Naive thymus-derived CD4-positive, alpha-beta T cell (primary cell): ENCODE measurements at regions not wholly inside any gene's neighbourhood (a gene's known extent, or its start where the extent isn't known, plus 50 kb on each side); places are given as distances from the start of the nearest gene placed in this dataset.
A peak's percentile ranks its signal among the peaks of the same experiment; 100 is the strongest.

Experiments used
- ATAC-seq: fragments of 150-1000 bp; cut with Tn5 transposase; 2 replicates; pipeline ENCODE4 v1.10.0; 2021; ENCODE audit warnings: mild to moderate bottlenecking, moderate library complexity
- CTCF ChIA-PET: fragments of 350-600 bp; sonication (Branson Sonifier 250); formaldehyde crosslinking; loops from one replicate; lab custom pipeline; 2021; ENCODE audit warnings: antibody characterized with exemption; lab: Charles Lee
- POLR2A ChIA-PET: fragments of 350-600 bp; sonication (Branson Sonifier 250); formaldehyde crosslinking; loops from one replicate; lab custom pipeline; 2021; ENCODE audit warnings: antibody characterized with exemption, inconsistent platforms; lab: Charles Lee
- DNase-seq, 9 donors: peaks; one replicate each; pipeline versions ENCODE4 v3.0.0 to v3.0.0-alpha.2; 2020 to 2022; ENCODE audit warnings: mixed read lengths in 1 of 9
- H3K27ac ChIP-seq: one replicate; pipeline ENCODE4 v1.7.0; 2013; ENCODE audit warnings: mild to moderate bottlenecking, low read depth, low read length, moderate library complexity
- H3K27me3 ChIP-seq, 2 donors: one replicate each; pipeline ENCODE4 v1.7.0; 2013; ENCODE audit warnings: low read length in 2 of 2, mild to moderate bottlenecking in 2 of 2, moderate library complexity in 2 of 2; ENCODE audit not compliant: control insufficient read depth in 2 of 2, insufficient read depth in 2 of 2
- H3K36me3 ChIP-seq, 3 experiments: 1 replicate in 2 of 3; 2 replicates in 1 of 3; pipeline ENCODE4 v1.7.0; 2013; ENCODE audit warnings: low read length in 3 of 3, mild to moderate bottlenecking in 3 of 3, moderate library complexity in 1 of 3; ENCODE audit not compliant: insufficient read depth in 3 of 3, control insufficient read depth in 2 of 3
- H3K4me1 ChIP-seq, 2 donors: one replicate each; pipeline ENCODE4 v1.7.0; 2013; ENCODE audit warnings: low read length in 2 of 2, mild to moderate bottlenecking in 2 of 2, moderate library complexity in 1 of 2; ENCODE audit not compliant: control insufficient read depth in 2 of 2, insufficient read depth in 2 of 2
- H3K4me3 ChIP-seq: 2 replicates; pipeline ENCODE4 v1.7.0; 2013; ENCODE audit warnings: mild to moderate bottlenecking, low read length
- H3K9me3 ChIP-seq, 3 experiments: 1 replicate in 2 of 3; 2 replicates in 1 of 3; pipeline ENCODE4 v1.7.0; 2013; ENCODE audit warnings: low read length in 3 of 3; ENCODE audit not compliant: control insufficient read depth in 2 of 3
- H3K27ac Mint-ChIP-seq, 9 donors: one replicate each; pipeline ENCODE4 v1.8.0; 2020 to 2022; ENCODE audit warnings: mixed read lengths in 9 of 9, mild to moderate bottlenecking in 8 of 9, moderate library complexity in 5 of 9, inconsistent platforms in 2 of 9
- H3K27me3 Mint-ChIP-seq, 5 donors: one replicate each; pipeline ENCODE4 v1.8.0; 2021 to 2022; ENCODE audit warnings: mixed read lengths in 5 of 5, mild to moderate bottlenecking in 1 of 5
- H3K36me3 Mint-ChIP-seq, 5 donors: one replicate each; pipeline ENCODE4 v1.8.0; 2020 to 2022; ENCODE audit warnings: mixed read lengths in 5 of 5, mild to moderate bottlenecking in 3 of 5, inconsistent platforms in 1 of 5
- H3K4me1 Mint-ChIP-seq, 7 donors: one replicate each; pipeline ENCODE4 v1.8.0; 2020 to 2022; ENCODE audit warnings: mixed read lengths in 7 of 7, mild to moderate bottlenecking in 3 of 7, inconsistent platforms in 1 of 7
- H3K4me3 Mint-ChIP-seq, 10 donors: one replicate each; pipeline ENCODE4 v1.8.0; 2020 to 2022; ENCODE audit warnings: mild to moderate bottlenecking in 10 of 10, mixed read lengths in 10 of 10, moderate library complexity in 6 of 10, inconsistent platforms in 2 of 10
- H3K9me3 Mint-ChIP-seq, 11 donors: one replicate each; pipeline ENCODE4 v1.8.0; 2020 to 2022; ENCODE audit warnings: mixed read lengths in 11 of 11, mild to moderate bottlenecking in 4 of 11, inconsistent platforms in 1 of 11, moderate library complexity in 1 of 11
- intact Hi-C, 2 donors: fragments of 100-400 bp; cut with micrococcal nuclease; formaldehyde crosslinking; loops; one replicate each; pipeline ENCODE4 v1.15.1; 2023

DNA sequence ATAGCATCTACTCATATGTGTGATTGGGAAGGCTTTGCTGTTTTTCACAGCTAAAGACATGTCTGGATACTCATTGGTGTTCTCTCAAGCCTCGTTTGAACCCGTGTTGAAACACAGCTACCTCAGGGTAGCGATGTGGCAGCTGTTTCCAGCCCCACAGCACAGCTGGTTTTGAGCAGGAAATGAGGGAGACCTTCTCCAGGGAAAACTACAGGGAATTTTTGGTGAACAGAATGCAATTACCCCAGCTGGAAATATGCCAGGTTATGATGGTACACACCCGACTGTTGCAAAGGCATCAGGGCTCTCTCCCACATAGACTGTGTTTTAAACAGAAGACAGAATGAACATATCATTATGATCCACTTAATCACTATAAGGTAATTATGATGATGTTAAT, 828.9 kb downstream of the VRK1 start:
- no peak overlapping the region for H3K27ac ChIP-seq
- H3K36me3 ChIP-seq: no peaks in the 10 kb centered on the region
- no peak overlapping the region for H3K4me3 ChIP-seq
- ChIA-PET POLR2A (interaction anchor here (0.5 to 1.3 kb wide), 6 partner anchors 9 to 564 kb away, joined by 3 to 5 read pairs (median 4); no protein-coding TSS in a partner anchor), CTCF (interaction anchor here (0.5 kb wide), 2 partner anchors 224 to 1576 kb away, joined by 3 read pairs; no protein-coding TSS in a partner anchor)
- Mint-ChIP-seq H3K27me3 (peaks cover 0 to 12% (median 0%) of the 10 kb centered on the region in 5 donors), H3K4me3 (no peak overlapping the region), H3K4me1 (peaks cover 15 to 44% (median 28%) of the 10 kb centered on the region in 7 donors), H3K27ac (no peak overlapping the region), H3K9me3 (peaks cover 0 to 6% (median 0%) of the 10 kb centered on the region in 11 donors), H3K36me3 (peaks cover 0 to 9% (median 0%) of the 10 kb centered on the region in 5 donors)
- ATAC-seq (no peak), DNase-seq (no peak)
- H3K9me3 ChIP-seq: no peaks in the 10 kb centered on the region
- intact Hi-C loops: loop anchor here (10.0 kb wide), 2 partner anchors 159 to 249 kb away; no protein-coding TSS in a partner anchor
- H3K4me1 ChIP-seq: peaks cover 6% of the 10 kb centered on the region in 2 donors
- H3K27me3 ChIP-seq: no peaks in the 10 kb centered on the region

DNA sequence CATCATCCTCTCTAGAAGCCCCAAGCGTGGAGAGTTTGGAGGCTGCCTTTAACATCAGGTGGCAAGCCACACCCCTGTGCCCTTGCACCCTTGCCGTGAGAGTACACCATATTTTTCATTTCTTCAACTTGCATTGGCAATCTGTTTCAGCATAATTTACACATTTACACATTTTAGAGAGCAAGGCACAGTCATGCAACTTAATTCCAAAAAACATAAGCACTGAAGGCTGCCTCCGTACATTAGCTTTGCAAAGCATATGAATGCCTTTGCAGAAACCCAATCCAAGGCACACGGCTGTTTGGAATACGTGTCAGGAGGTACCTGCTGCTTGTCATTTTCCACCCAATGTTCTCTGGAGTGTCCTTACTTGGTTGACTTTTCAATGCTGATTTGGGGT, 833.1 kb downstream of the VRK1 start:
- Histone ChIP-seq H3K27ac (no peak overlapping the region), H3K4me3 (no peak overlapping the region), H3K9me3 (no peaks in the 10 kb centered on the region), H3K36me3 (no peaks in the 10 kb centered on the region), H3K4me1 (peaks cover 0 to 9% of the 10 kb centered on the region in 2 donors), H3K27me3 (no peaks in the 10 kb centered on the region)
- H3K4me1 Mint-ChIP-seq: peaks cover 13 to 40% (median 35%) of the 10 kb centered on the region in 7 donors
- CTCF ChIA-PET: no interaction called here
- no peak for ATAC-seq
- no peak overlapping the region for H3K4me3 Mint-ChIP-seq
- intact Hi-C loops: no loop called here
- DNase-seq: no peak
- POLR2A ChIA-PET: interaction anchor here (1.4 kb wide), 1 partner anchor 27 kb away, joined by 6 read pairs; no protein-coding TSS in a partner anchor
- H3K9me3 Mint-ChIP-seq: peaks cover 0 to 2% (median 0%) of the 10 kb centered on the region in 11 donors
- H3K27ac Mint-ChIP-seq: no peak overlapping the region
- peaks cover 0 to 19% (median 0%) of the 10 kb centered on the region in 5 donors for H3K27me3 Mint-ChIP-seq
- peaks cover 0 to 2% (median 0%) of the 10 kb centered on the region in 5 donors for H3K36me3 Mint-ChIP-seq

DNA sequence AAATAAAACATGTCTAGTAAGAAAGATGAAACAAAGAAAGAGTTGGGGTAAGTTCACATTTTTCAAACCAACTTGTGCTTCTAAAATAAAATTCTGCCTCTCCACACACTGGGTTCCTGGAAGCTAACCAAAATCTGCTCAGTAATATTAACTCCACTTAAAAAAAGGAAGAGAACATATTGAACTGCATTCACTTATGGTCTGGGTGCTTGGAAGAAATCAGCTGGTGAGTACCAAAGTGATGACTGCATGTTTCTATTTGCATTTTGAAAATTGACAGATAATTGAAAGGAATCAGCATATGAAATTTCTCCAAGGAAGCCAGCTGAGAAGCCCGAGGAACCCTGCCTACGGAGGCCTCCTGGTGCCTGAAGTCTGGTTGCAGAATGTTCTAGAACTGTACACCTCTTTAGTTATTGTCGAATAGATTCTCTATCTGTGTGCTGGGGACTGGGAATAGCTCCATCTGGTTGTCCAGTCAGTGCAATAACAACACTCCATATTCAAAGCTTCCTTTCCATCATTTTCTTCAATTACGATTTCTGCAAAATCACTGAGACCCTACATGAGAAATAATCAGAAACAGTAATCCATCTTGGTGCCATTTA, 836.1 kb downstream of the VRK1 start:
- Histone ChIP-seq H3K4me3 (no peak overlapping the region), H3K36me3 (no peaks in the 10 kb centered on the region), H3K4me1 (peaks cover 0 to 23% of the 10 kb centered on the region in 2 donors), H3K27me3 (no peaks in the 10 kb centered on the region), H3K9me3 (no peaks in the 10 kb centered on the region), H3K27ac (no peak overlapping the region)
- intact Hi-C loops: no loop called here
- ATAC-seq: no peak
- Mint-ChIP-seq H3K4me3 (peak overlapping the region in 4 of 10 donors; percentile 21 to 91 (median 60)), H3K4me1 (peaks cover 30 to 66% (median 56%) of the 10 kb centered on the region in 7 donors), H3K9me3 (no peaks in the 10 kb centered on the region), H3K27ac (peak overlapping the region in 5 of 9 donors; percentile 46 to 98 (median 91)), H3K27me3 (peaks cover 0 to 19% (median 0%) of the 10 kb centered on the region in 5 donors), H3K36me3 (peaks cover 0 to 13% (median 0%) of the 10 kb centered on the region in 5 donors)
- DNase-seq: no peak
- ChIA-PET CTCF (no interaction called here), POLR2A (interaction anchor here (0.9 kb wide), 2 partner anchors 10 to 11 kb away, joined by 3 to 5 read pairs; no protein-coding TSS in a partner anchor)

DNA sequence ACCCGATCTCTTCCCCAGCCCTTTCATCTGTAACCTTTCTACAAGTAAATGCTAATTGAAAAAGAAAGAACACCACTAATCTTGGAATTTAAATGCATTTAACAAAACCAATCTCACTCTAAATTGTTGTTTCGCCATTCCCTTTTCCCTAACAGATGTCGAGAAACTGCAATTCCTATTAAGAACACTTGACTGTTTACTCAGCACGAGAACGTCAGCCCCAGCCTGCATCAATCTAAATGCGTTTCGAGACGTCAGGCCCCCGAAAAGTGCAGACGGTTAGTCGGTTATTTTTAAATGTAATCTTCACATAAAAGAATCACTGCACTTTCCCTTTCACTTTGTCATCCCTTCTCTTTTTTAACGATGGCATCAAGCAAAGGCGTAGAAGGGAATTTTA, 837.6 kb downstream of the VRK1 start:
- Mint-ChIP-seq H3K27ac (peak overlapping the region; percentile 77 to 98 (median 91)), H3K4me1 (peaks cover 39 to 78% (median 66%) of the 10 kb centered on the region in 7 donors), H3K36me3 (peaks cover 0 to 13% (median 0%) of the 10 kb centered on the region in 5 donors), H3K27me3 (peaks cover 0 to 15% (median 0%) of the 10 kb centered on the region in 5 donors), H3K9me3 (no peaks in the 10 kb centered on the region), H3K4me3 (peak overlapping the region; percentile 79 to 99 (median 88))
- Histone ChIP-seq H3K36me3 (no peaks in the 10 kb centered on the region), H3K4me1 (peaks cover 0 to 25% of the 10 kb centered on the region in 2 donors), H3K9me3 (no peaks in the 10 kb centered on the region), H3K27me3 (no peaks in the 10 kb centered on the region), H3K27ac (peak overlapping the region; percentile 59), H3K4me3 (peak overlapping the region; percentile 50)
- intact Hi-C loops: loop anchor here in 1 of 2 donors (2.0 kb wide), 1 partner anchor 32 kb away; no protein-coding TSS in a partner anchor
- peak; percentile 79 for ATAC-seq
- ChIA-PET CTCF (no interaction called here), POLR2A (interaction anchor here (0.6 to 1.4 kb wide), 6 partner anchors 9 to 673 kb away, joined by 3 to 6 read pairs (median 4); no protein-coding TSS in a partner anchor)
- DNase-seq: peak in 7 of 9 donors; percentile 45 to 73 (median 64)

DNA sequence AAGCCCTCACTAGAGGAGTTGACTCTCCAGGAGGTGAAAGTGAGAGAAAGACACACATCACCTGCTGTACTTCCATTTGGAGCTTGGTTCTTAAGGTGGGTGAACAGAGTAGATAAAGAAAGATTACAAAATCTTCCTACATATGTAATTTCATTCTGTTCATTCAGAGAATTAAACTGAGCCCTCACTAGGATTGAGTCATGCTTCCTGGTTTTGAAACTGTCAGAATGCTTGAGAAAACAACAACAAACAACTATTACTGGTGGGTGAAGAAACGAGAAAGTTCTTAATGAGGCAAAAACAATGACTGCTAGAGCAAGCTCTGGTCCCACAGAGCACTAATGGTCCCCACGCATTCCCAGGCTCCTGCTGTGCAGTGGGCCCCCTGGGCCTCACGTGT, 841.7 kb downstream of the VRK1 start:
- Histone ChIP-seq H3K9me3 (no peaks in the 10 kb centered on the region), H3K27me3 (no peaks in the 10 kb centered on the region), H3K4me3 (no peak overlapping the region), H3K36me3 (no peaks in the 10 kb centered on the region), H3K4me1 (peaks cover 0 to 27% of the 10 kb centered on the region in 2 donors), H3K27ac (no peak overlapping the region)
- Mint-ChIP-seq H3K9me3 (peaks cover 0 to 2% (median 0%) of the 10 kb centered on the region in 11 donors), H3K27ac (peak overlapping the region in 8 of 9 donors; percentile 14 to 82 (median 62)), H3K36me3 (peaks cover 0 to 19% (median 0%) of the 10 kb centered on the region in 5 donors), H3K4me1 (peaks cover 47 to 98% (median 80%) of the 10 kb centered on the region in 7 donors), H3K4me3 (peak overlapping the region in 1 of 10 donors; percentile 32), H3K27me3 (peaks cover 0 to 3% (median 0%) of the 10 kb centered on the region in 5 donors)
- ChIA-PET POLR2A (interaction anchor here (0.5 to 0.8 kb wide), 2 partner anchors 10 to 37 kb away, joined by 3 to 6 read pairs; no protein-coding TSS in a partner anchor), CTCF (interaction anchor here (1.1 kb wide), 1 partner anchor 86 kb away, joined by 3 read pairs; no protein-coding TSS in a partner anchor)
- intact Hi-C loops: no loop called here
- no peak for DNase-seq
- ATAC-seq: no peak

DNA sequence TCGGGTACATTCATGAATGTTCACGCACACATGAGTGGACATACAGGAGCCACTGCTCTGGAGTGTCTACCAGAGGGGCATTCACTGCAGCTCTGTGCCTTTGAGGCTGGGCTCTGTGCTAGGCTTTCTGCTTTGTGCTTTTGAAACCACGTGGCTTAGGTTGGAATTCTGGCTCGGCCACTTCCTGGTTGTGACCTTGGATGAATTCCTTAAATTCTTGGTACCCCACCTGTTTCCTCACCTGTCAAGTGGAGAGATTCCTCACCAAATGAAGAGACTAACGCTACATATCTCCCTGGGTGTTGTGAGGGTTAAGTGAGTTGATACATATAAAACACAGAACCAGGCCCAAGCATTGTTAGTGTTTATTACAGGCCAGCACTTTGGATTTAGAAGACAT, 842.8 kb downstream of the VRK1 start:
- H3K27ac ChIP-seq: no peak overlapping the region
- DNase-seq (no peak), ATAC-seq (no peak)
- H3K9me3 Mint-ChIP-seq: peaks cover 0 to 2% (median 0%) of the 10 kb centered on the region in 11 donors
- peak overlapping the region in 1 of 10 donors; percentile 38 for H3K4me3 Mint-ChIP-seq
- no peak overlapping the region for H3K4me3 ChIP-seq
- H3K4me1 Mint-ChIP-seq: peaks cover 40 to 91% (median 69%) of the 10 kb centered on the region in 7 donors
- no peaks in the 10 kb centered on the region for H3K36me3 ChIP-seq
- H3K27me3 Mint-ChIP-seq: peaks cover 0 to 3% (median 0%) of the 10 kb centered on the region in 5 donors
- intact Hi-C loops: loop anchor here in 1 of 2 donors (5.0 kb wide), 1 partner anchor 137 kb away; no protein-coding TSS in a partner anchor
- H3K27me3 ChIP-seq: no peaks in the 10 kb centered on the region
- peaks cover 0 to 23% of the 10 kb centered on the region in 2 donors for H3K4me1 ChIP-seq
- ChIA-PET POLR2A (no interaction called here), CTCF (no interaction called here)
- H3K9me3 ChIP-seq: no peaks in the 10 kb centered on the region
- H3K36me3 Mint-ChIP-seq: peaks cover 0 to 17% (median 0%) of the 10 kb centered on the region in 5 donors
- peak overlapping the region; percentile 30 to 89 (median 59) for H3K27ac Mint-ChIP-seq
